Left kidney (tissue), 1 donor: ENCODE measurements at regions not wholly inside any gene's neighbourhood (a gene's known extent, or its start where the extent isn't known, plus 50 kb on each side); places are given as distances from the start of the nearest gene placed in this dataset.
A peak's percentile ranks its signal among the peaks of the same experiment; 100 is the strongest.

Source experiments
- DNase-seq: peaks from one replicate; pipeline ENCODE4 v3.0.0-alpha.2; 2013

DNA sequence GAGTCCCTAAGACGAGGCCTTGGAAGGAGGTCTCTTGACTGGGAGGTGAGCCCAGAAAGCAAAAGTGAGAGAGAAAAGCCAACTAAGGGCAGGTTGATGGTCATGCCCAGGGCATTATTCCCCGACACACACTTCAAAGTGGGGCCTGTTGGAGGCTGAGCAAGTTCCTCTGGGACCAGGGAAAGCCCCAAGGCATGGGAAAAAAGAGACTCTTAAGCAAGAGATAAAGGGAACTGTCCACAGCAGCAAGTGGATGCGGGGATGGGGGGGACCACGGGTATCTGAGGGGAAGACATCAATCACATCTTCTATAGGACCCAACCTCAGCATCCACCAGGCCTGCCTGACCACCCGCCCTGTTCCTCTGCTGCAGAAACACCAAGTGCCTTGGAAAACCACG is 119.9 kb upstream of the MAFB start:
- DNase-seq = no peak

DNA sequence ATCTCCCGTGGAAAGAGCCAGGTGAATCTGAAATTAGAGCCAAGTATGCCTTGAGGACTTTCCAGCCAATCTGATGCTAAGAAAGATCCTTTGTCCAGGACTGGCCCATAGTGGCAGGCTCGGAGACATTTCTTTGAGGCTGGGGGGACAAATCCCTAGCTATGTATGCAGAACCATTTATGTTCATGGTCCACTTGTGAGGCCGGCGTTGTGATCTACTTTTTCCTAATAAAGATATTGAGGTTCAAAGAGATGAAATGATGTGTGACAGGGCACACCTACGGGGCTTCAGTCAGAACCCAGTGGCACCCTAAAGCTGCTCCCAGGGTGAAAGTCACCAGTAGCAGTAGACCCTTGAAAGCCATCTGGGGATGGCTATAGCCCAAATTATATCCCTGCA is 120.3 kb upstream of the MAFB start:
- no peak for DNase-seq

DNA sequence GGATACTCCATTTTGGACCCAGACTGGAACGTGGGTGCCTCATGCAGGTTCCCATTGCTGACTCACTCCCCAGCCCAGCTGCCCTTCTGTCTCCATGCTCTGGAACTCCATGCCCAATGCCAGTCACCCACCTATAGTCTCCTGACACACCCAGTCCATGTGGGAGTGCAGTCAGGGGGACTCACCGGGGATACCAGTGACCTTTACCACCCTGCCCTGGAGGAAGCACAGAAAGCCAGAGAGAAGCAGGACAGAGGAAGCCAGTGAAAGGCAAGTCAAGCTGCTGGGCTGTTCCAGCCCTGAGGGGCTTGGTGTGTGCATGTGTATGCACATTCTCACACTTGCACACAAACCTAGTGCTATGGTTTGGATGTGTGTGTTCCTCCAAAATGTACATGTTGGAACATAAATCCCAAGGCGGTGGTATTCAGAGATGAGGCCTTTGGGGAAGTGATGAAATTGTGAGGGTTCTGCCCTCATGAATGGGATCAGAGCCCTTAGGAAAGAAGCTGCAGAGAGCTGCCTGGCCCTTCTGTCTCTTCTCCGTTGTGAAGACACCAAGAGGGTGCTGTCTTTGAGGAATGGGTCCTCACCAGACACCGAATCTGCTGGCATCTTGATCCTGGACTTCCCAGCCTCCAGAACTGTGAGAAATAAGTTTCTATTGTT is 121.4 kb upstream of the MAFB start:
- no peak for DNase-seq

DNA sequence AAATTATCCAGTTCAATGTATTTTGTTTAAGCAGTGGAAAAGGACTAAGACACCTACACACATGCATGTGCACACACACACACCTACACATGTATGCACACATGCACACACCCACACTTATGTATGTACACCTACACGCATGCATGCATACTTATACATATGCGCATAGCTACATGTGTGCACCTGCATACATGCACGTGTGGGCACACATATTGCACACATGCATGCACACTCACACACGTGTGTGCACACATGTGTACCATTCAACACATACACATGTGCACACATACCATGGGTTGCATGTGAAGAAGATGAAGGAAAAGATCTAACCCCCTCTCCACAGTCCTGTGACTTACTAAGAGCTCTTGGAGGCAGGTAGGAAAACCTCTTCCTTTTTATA is 122.0 kb upstream of the MAFB start:
- DNase-seq = no peak

DNA sequence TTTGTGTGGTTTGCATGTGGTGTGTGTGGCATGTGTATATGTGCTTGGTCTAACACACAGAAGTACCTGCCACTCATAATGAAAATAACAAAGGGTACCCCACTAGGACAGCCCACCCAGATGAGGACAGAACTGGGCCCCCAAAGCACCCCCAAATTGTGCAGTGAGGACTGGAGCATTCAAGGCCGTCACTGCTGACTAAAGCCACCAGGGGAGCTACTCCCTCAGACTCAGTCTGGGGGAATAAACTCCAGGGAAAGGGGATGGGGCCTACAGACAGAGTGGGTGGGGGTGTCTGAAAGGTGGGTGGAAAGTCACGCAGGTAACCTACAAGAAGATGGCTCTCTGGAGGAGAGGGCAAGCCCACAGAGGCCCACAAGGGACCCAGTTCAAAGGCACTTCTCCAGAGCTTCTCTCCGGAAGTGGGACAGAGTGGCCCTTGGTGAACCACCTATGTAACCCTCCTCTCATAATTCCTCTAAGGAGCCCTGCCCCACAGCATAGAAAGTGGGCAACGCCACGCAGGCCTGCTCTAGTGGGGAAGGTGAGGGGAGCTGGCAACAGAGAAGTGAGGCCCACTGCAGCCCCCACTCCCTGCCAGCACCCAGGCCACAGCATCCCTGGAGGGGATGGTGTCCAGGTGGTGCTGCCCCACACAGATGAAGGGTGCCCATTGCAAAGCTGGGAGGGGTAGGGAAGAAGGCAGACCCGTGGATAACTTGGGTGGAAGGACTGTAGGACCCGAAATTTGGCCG is 122.8 kb upstream of the MAFB start:
- no peak for DNase-seq

DNA sequence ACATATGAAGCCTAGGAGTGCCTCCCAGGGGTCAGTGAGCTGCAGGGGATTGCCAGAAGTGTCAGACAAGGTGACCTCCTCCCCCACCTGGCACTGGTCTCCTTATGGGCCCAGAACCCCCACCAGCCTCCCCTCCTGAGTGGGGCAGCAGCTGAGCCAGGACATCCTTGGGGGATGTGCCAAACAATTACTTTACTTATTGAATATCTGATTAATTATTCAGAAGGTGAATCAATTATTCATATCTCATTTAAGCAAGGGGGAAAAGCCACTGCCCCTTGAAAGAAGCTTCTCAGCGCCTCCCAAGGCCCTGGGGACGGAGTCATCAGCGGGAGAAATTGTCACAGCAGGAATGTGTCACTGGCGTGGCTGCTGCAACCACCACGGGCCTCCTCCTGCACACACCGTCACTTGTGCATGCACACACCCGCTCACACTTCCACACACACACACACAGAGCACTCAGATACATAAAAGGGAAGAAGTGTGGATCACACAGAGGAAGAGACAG is 123.4 kb upstream of the MAFB start:
- no peak for DNase-seq

DNA sequence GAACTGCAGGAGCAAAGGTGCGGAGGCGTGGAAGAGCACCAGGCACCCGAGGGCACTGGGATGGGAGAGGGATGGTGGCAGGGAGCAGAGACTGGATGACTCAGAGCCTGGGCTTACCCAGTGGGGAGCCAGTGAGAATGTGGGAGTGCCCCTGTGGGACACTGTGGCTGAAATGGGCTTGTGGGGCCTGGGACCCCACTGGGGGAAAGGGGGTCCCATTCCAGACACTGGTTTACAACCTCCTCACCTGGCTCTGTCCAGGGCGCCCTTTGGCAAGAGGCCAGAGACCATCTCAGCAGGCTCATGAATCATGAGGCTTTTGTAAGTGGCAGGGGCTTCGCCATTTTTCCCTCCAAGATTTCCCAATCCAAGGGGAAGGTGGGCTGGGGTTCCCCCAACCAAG is 124.0 kb upstream of the MAFB start:
- no peak for DNase-seq

DNA sequence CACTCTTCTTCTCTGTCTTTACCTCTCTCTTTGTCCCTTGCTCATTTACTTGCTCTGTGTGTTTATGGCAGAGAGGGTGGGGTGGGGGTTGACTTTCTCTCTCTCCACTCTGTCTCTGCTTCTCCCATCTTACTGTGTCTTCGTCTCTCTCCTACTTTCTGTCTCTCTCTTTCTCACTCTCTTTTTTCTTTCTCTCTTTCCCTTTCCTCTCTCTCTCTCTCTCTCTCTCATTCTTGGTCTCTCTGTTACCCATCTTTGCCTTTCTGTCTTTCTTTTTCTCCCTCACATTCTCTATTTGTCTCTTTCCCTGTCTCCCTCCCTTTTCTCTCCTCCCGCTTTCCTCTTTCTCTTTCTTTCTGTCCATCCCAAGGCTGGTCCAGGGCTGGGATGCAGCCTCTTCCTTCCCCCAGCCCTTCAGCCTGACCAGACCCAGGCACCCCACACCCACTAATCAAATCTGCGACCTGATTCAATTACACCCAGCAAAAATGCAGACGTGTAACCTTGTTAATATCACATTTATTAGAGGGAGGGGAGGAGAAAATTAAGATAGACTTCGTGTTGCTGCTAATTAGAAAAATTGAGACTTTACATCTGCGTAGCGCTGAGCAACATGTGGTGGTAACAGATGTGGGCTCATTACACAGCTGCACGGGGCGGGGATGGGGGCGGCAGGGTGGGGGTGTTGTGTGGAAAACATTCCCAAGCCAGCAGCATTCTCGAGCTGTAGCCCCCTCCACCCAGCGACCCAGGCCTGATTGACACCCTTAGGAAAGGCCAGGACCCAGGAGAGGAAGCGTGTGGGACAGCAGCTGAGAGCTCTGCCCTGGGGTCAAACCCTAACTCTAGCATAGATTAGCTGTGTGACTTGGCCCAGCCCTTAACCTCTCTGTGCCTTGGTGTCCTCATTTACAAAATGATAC is 124.9 kb upstream of the MAFB start:
- DNase-seq = no peak

DNA sequence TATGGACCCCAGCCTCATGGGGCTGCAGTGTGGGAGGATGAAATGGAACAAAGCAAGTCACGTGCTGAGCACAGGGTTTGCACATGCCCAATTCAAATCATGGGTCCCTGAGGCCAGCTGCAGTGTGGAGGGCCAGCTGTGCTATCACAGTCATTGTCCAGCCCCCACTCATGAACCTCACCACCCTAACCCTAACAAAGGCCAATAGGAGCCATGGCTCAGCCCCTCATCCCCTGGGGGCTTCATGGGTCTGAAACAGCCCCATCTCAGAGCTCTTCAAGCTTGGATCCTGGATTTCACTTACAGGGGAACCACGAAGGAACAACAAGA is 125.6 kb upstream of the MAFB start:
- DNase-seq = no peak

DNA sequence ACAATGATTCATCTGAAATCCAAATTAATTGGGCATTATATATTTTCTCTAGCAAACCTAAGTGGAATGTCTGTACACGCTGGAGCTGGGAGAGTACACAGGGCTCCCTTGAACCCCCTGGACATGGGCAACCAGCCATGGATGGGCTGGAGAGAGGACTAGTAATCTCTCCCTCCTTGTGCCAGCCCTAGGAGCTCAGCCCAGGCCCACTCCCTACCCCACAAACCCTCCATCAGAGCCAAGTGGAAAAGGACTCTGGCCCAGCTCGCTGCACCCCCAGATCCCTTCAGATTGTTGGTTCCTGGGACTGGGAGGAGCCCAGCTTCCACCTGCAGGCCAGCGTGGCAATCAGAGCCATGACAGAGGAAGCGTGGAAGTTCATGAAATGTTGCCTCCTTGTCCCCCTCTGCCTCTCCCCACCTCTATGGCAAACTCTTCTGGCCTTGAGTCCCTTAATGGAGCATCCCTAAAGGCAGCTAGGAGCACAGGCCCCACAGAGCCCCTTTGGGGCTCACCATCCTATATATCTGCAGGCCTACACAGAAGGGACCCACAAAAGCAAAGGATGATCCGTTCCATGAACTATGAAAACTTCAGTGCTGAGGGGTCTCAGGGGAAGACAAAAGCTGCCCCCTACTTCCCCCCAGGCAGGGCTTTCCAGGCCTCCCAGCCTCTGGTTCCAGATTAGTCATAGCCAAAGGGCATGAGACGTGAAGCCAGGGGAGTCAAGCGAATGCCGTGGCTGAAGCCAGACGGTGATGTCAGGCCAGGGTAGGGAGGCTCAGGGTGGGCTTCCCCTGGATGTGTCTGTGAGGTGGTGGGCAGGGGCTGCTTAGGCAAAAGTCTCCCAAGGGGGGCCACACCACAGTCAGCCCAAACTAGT is 126.4 kb upstream of the MAFB start:
- DNase-seq = no peak

DNA sequence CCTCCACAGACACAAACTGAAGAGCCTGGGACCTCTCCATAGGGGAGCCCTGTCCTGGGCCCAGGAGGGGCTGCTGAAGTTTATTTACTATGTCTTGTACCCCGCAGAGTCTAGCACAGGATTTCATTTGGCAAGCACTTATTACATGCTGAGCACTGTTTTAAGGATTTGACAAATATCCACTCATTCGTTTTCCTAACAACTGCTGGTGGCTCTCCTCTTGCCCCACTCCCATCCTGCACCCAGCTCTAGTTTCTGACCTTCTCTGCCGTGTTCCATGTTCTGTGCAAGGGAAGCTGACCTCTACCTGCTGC is 127.0 kb upstream of the MAFB start:
- no peak for DNase-seq

DNA sequence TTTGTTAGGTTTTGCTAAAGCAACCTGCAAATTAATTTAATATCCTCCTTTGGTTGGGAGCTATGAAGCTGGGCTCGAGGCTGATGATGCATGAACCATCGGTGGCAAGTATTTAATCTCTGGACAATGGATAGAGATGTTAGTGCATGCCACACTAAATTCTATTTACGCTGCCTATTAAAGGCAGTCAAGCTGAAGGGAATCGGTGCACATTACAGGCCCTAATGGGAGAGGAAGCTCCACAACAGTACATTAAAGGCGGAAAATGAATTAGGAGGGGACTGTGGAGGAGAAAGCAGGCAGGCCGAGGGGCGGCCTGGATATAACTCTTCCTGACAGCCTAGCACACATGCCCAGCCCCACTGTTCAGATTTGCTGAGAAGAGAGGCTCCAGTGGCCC is 132.4 kb upstream of the MAFB start:
- DNase-seq = peak; percentile 53

DNA sequence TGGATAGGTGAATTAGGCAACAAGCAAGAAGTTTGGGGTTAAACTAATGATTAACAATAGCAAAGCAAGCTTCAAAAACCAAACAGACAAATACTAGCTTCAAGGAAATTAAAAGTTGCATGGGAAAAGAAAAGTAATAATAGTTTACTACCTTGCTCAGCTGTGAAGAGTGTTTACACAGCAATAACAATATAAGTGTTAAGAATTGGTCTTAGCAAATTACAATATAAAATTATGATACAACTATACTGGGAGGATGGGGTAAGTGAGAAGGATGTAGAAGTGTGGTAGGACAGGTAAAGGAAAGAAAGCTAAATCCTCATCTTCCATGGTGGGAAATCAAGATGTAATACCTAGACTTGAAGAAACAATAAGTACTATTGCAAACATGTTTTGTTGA is 137.7 kb upstream of the MAFB start:
- DNase-seq = no peak

DNA sequence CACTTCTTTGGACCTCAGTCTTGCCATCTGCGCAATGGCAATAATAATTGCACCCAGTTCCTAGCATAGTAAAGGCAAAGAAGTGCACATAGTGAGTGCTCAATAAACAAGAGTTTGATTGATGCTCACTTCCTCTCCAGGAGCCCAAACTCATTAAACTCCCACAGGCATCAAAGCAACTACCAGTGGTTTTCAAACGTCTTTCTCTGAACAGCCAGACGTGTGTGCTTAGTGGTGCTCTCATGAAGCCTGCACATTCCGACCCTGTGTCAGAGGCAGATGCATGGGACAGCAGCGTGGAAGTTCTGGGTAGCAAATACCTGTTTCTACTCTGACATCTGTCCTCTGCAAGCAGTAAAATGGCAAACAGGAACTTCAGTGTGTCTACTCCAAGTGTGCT is 146.3 kb upstream of the MAFB start:
- no peak for DNase-seq

DNA sequence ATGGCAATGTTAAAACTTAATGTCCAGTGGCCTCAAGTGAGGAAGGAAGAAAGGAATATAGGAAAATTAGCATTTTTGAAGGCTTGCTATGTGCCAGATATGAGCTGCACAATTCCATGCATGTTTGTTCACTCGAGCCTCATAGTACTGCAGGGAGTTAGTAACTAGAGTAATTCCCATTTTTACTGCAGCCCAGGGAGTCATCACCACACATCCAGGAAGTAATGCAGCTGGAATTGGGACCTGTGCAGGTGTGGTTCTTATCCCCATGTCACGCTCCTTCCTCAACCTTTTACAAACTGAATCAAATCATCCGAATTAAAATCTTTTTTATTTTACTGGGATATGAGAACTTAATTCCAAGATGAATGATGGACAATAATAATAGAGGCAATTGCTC is 149.5 kb upstream of the MAFB start:
- DNase-seq = no peak

DNA sequence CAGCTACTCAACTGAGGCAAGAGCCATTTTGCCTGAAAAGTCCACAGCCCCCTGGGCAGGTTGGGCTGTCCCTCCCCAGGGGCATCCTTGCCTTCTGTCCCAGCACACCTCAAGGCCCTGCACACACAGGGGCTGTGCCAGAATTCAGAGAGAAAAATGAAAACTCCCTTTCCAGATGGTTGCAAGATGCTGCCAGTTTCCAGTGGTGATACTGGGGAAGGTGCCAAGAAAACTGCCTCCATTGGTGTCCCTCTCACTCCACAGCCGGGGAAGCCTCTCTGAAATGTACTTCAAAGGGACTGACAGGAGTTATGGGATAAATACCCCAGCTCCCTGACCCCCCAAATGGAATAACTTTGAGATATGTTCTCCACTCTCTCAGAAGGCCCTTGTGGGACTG is 154.2 kb upstream of the MAFB start:
- DNase-seq = no peak

DNA sequence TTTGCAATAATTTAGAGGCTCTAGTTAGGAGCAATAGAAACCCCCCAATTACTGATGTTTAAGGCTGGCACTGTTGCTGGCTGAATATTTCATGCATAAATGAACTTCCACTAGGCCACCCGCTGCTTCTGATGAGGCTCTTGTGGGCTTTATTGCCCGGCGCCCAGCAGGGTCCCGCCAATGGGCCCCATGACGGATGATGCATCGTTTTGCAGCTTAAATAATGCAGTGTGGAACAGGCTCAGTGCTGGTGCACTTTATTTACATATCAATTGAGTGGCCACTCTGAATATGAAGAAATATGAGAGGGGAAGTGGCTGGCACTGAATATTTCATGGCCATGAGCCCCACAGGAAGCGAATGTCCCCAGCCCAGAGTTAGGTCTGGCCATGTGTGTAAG is 155.3 kb upstream of the MAFB start:
- DNase-seq = no peak

DNA sequence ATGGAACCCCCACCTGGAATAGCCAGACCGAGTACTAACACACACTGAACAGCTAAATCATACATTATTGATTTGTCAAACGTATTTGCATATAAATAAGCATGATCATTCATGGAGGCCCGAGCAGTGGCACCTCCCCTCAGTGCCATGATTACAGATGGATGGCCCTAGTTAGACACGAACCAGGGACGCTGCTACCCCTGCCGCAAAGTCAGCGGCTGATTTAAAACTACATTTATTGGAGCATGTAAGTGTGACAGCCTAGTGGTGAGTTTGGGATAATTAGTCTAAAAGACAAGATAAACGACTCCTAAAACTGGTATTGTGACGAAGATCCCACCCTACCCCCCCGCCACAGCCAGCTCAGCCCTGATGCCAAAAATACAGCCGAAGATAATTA is 159.1 kb upstream of the MAFB start:
- no peak for DNase-seq

DNA sequence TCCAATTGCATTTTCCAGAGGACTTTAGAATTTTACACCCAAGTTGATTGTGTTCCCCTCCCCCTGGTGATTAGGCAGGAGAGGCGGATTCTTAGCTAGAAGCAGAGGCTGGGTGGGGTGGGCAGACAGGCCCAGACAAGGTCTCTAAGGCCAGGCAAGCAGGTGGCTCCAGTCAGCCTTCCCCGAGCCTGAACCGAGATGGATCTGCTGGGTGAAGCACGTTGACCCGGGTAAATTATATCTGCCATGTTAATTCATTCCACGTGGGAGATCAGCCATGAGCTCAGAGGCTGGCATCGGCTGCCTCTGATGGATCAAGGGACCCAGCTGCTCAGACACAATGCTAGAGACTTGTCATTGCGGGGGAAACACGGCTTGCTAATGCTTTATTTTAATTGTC is 159.5 kb upstream of the MAFB start:
- peak; percentile 64 for DNase-seq

DNA sequence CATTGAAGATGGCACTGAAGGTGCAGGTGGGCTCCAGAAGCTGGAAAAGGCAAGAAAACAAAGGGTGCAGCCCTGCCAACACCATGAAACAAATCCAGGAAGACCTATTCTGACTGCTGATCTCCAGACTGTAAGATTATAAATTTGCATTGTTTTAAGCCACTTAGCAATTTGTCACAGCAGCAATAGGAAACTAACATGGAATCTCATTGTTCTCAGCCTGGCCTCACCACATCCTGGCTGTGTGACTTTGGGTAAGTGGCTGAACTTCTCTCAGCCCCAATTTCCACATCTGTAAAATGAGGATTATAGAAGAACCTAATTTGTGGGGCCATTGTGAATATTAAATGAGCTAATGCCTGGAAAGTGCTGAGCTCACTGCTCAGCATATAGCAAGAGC is 160.4 kb upstream of the MAFB start:
- DNase-seq = no peak

DNA sequence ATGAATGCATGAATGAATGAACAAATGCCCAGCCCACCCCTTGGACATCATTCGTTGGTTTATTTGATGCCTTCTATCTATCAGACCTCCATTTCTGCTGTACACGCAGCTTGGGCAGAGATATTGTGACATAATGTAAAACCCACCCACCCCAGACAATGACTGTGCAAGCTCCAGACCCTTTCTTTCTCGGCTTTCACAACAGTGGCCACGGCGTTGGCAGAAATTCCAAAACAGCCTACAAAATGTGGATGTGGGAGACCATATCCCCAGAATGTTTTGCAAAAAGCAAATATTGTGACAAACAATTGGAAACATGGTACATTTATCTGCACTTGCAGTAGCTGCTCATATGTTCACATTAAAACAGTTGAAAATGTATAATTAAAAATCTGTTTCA is 162.0 kb upstream of the MAFB start:
- DNase-seq = no peak

DNA sequence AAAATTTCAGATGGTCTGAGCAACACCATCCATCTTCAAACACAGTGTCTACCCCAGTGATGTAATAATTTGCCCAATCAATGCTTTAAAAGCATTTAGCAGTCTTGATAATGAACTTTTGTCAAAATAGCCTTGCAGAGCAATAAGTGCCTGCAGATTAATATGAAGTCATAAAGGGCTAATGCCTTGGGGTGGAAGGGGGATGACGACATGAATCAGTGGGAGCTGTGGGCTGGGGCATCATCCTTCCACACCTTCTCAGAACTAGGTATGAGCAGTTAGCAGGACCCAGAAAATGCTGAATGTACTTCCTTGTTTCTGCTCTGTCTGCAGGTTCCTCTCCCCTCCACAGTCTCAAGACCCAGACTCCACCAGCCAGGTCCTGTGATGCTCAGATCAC is 166.2 kb upstream of the MAFB start:
- DNase-seq = no peak
